ENCODE measurements at regions not wholly inside any gene's neighbourhood (a gene's known extent, or its start where the extent isn't known, plus 50 kb on each side); places are given as distances from the start of the nearest gene placed in this dataset.

- TF ChIP-seq CTCF (IDR thresholded peaks at IDR 0.05 in 2 of 3, conservative IDR thresholded peaks at IDR 0.05 in 1 of 3; ENCODE audit: borderline replicate concordance in 1 of 3, insufficient read depth in 1 of 3, low read depth in 2 of 3, low read length in 2 of 3) (no peak), ATF3 (IDR thresholded peaks at IDR 0.05) (no peak), ZBTB33 (IDR thresholded peaks at IDR 0.05; ENCODE audit: extremely low read depth, insufficient replicate concordance, low read length) (no peak), FOSL1 (IDR thresholded peaks at IDR 0.05; ENCODE audit: low read depth) (no peak), EZH2phosphoT487 (IDR thresholded peaks at IDR 0.05; ENCODE audit: borderline replicate concordance) (no peak), EZH2 (IDR thresholded peaks at IDR 0.05) (no peak), SP1 (IDR thresholded peaks at IDR 0.05; ENCODE audit: low read depth) (no peak), MAX (IDR thresholded peaks at IDR 0.05) (no peak), REST (IDR thresholded peaks at IDR 0.05; ENCODE audit: low read depth) (no peak), EGR1 (IDR thresholded peaks at IDR 0.05; ENCODE audit: low read depth) (no peak), RAD21 (IDR thresholded peaks at IDR 0.05; ENCODE audit: low read depth) (no peak)
Observed at GRCh38 chr11:25435197-25435596, 896.7 kb upstream of the ANO3 start.

All from HCT116 (cell line).